ENCODE measurements at regions not wholly inside any gene's neighbourhood (a gene's known extent, or its start where the extent isn't known, plus 50 kb on each side); places are given as distances from the start of the nearest gene placed in this dataset.

- TF ChIP-seq FOXM1 (IDR thresholded peaks at IDR 0.05; ENCODE audit: low read depth) (no peak), FOXM1 (CRISPR knock-in tag; IDR thresholded peaks at IDR 0.05; ENCODE audit: low read depth) (no peak), SMAD1 (IDR thresholded peaks at IDR 0.05; ENCODE audit: low read depth, low read length, partially characterized antibody) (no peak), CTCF (IDR thresholded peaks at IDR 0.05 in 2 of 3, conservative IDR thresholded peaks at IDR 0.05 in 1 of 3; ENCODE audit: insufficient read depth in 2 of 3, low read depth in 1 of 3, low read length in 3 of 3) (no peak), ZNF780A (CRISPR knock-in tag; IDR thresholded peaks at IDR 0.05) (no peak), HMG20A (CRISPR knock-in tag; conservative IDR thresholded peaks at IDR 0.05) (no peak), POU5F1 (IDR thresholded peaks at IDR 0.05; ENCODE audit: borderline replicate concordance, low read depth, low read length, partially characterized antibody) (no peak)
- TF ChIP-seq, protein P1, sequence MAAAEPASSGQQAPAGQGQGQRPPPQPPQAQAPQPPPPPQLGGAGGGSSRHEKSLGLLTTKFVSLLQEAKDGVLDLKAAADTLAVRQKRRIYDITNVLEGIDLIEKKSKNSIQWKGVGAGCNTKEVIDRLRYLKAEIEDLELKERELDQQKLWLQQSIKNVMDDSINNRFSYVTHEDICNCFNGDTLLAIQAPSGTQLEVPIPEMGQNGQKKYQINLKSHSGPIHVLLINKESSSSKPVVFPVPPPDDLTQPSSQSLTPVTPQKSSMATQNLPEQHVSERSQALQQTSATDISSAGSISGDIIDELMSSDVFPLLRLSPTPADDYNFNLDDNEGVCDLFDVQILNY (CRISPR knock-in tag; IDR thresholded peaks at IDR 0.05) = no peak
Observed at GRCh38 chr13:68378294-68378693, 1148.2 kb upstream of the PCDH9 start.

Measured in K562 (cell line).